Endodermal cell (in vitro differentiated cells): ENCODE measurements at regions not wholly inside any gene's neighbourhood (a gene's known extent, or its start where the extent isn't known, plus 50 kb on each side); places are given as distances from the start of the nearest gene placed in this dataset.

Experiments used
- DNase-seq: peaks from one replicate; pipeline ENCODE4 v3.0.0-alpha.2; 2017
- H3K27ac ChIP-seq: 2 replicates; pipeline ENCODE4 v1.5.1; 2013; ENCODE audit warnings: mild to moderate bottlenecking, low read depth, low read length, moderate library complexity
- H3K27me3 ChIP-seq: 2 replicates; pipeline ENCODE4 v1.6.1; 2013; ENCODE audit warnings: mild to moderate bottlenecking, low read length, moderate library complexity; ENCODE audit not compliant: insufficient read depth, control insufficient read depth, poor library complexity, severe bottlenecking
- H3K36me3 ChIP-seq: 2 replicates; pipeline ENCODE4 v1.7.0; 2013; ENCODE audit warnings: mild to moderate bottlenecking, low read length, moderate library complexity; ENCODE audit not compliant: control insufficient read depth, insufficient read depth
- H3K4me1 ChIP-seq: one replicate; pipeline ENCODE4 v1.7.0; 2013; ENCODE audit warnings: low read length; ENCODE audit not compliant: control insufficient read depth, insufficient read depth
- H3K4me3 ChIP-seq: 2 replicates; pipeline ENCODE4 v1.5.1; 2013; ENCODE audit warnings: mild to moderate bottlenecking, low read length, moderate library complexity
- H3K9ac ChIP-seq: 2 replicates; pipeline ENCODE4 v1.6.1; 2013; ENCODE audit warnings: mild to moderate bottlenecking, low read length, moderate library complexity; ENCODE audit not compliant: poor library complexity, severe bottlenecking; ENCODE audit errors: extremely low read depth
- H3K9me3 ChIP-seq: 2 replicates; pipeline ENCODE4 v1.6.1; 2013; ENCODE audit warnings: mild to moderate bottlenecking, low read length, moderate library complexity; ENCODE audit not compliant: control insufficient read depth
- H3K27ac Mint-ChIP-seq: 2 replicates; pipeline ENCODE4 v1.8.0; 2020; ENCODE audit warnings: mixed read lengths
- H3K27me3 Mint-ChIP-seq: 2 replicates; pipeline ENCODE4 v1.8.0; 2021; ENCODE audit warnings: mild to moderate bottlenecking, mixed read lengths; ENCODE audit not compliant: insufficient read depth
- H3K36me3 Mint-ChIP-seq: 2 replicates; pipeline ENCODE4 v1.8.0; 2020; ENCODE audit warnings: low read depth, mixed read lengths
- H3K4me1 Mint-ChIP-seq: 2 replicates; pipeline ENCODE4 v1.8.0; 2020; ENCODE audit warnings: mixed read lengths
- H3K4me3 Mint-ChIP-seq: 2 replicates; pipeline ENCODE4 v1.8.0; 2020; ENCODE audit warnings: mild to moderate bottlenecking, moderate library complexity, mixed read lengths
- H3K9me3 Mint-ChIP-seq: 2 replicates; pipeline ENCODE4 v1.8.0; 2020; ENCODE audit warnings: mild to moderate bottlenecking, mixed read lengths
- WGBS, 2 experiments: methylation state at CpG; one replicate each; pipeline versions ENCODE4 v1.1.5 to v1.1.7; 2013; ENCODE audit warnings: missing lambda C conversion rate in 2 of 2, mixed read lengths in 1 of 2; ENCODE audit not compliant: insufficient coverage in 1 of 2, insufficient read length in 1 of 2; 5-methylcytosine and 5-hydroxymethylcytosine counted together
- TF ChIP-seq, protein P1 (sequence below): fragments of 200-600 bp; sonication (generic); conservative IDR thresholded peaks from 2 replicates; pipeline ENCODE4 v1.5.0; 2021; ENCODE audit warnings: antibody characterized with exemption, mild to moderate bottlenecking

DNA sequence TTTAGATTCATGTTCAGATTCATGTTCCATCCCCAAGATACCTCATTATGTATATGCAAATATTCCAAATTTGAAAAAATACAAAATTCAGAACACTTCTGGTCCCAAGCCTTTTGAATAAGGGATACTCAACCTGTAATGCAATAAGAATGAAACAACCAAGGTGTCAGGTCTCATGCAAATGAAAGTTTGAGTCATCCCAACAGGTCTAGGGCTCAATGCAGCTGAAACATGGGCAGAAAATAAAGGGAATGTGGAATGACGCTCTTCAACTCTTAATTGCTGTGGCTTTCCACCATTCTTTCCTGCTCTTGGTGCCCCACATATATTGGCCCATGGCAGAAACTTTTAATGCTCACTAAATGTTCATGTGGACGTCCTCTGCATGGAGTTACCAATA lies 107.3 kb upstream of the DAPK1 start:
- Histone ChIP-seq H3K4me1 (peaks cover 1% of the 10 kb centered on the region), H3K9me3 (peaks cover 19% of the 10 kb centered on the region), H3K36me3 (no peaks in the 10 kb centered on the region), H3K9ac (no peak overlapping the region), H3K27ac (no peak overlapping the region), H3K27me3 (no peaks in the 10 kb centered on the region), H3K4me3 (no peak overlapping the region)
- H3K4me3 Mint-ChIP-seq = no peak overlapping the region
- peaks cover 10% of the 10 kb centered on the region for H3K36me3 Mint-ChIP-seq
- peaks cover 12% of the 10 kb centered on the region for H3K9me3 Mint-ChIP-seq
- 63 to 100% methylated on average over 1 to 2 of the region's 2 CpGs for WGBS, 2 experiments
- peaks cover 14% of the 10 kb centered on the region for H3K4me1 Mint-ChIP-seq
- no peak for DNase-seq
- H3K27ac Mint-ChIP-seq = no peak overlapping the region
- no peaks in the 10 kb centered on the region for H3K27me3 Mint-ChIP-seq
- TF ChIP-seq, protein P1, sequence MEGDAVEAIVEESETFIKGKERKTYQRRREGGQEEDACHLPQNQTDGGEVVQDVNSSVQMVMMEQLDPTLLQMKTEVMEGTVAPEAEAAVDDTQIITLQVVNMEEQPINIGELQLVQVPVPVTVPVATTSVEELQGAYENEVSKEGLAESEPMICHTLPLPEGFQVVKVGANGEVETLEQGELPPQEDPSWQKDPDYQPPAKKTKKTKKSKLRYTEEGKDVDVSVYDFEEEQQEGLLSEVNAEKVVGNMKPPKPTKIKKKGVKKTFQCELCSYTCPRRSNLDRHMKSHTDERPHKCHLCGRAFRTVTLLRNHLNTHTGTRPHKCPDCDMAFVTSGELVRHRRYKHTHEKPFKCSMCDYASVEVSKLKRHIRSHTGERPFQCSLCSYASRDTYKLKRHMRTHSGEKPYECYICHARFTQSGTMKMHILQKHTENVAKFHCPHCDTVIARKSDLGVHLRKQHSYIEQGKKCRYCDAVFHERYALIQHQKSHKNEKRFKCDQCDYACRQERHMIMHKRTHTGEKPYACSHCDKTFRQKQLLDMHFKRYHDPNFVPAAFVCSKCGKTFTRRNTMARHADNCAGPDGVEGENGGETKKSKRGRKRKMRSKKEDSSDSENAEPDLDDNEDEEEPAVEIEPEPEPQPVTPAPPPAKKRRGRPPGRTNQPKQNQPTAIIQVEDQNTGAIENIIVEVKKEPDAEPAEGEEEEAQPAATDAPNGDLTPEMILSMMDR = no peak

DNA sequence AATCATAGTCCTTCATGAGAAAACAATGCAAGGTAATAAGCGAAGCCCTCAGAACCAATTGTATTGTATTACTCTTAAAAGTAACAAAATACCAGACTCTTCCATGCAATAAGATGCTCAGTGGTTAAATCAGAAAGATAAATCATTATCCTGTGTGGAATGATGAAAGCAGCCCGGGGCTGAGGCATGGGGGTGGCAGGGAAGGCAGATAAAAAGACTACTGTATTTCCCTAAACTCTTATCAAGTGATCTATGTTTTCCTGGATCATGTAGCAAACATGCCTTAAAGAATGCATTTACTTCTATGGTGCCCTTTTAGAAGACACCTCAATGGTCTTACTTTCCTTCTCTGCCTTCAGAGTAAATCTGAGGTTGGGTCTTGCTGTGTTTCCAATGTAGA lies 105.6 kb upstream of the DAPK1 start:
- WGBS, 2 experiments = 92% methylated on average over 2 of the region's 2 CpGs; no CpG with 5 or more reads in 1 of the 2 experiments
- Mint-ChIP-seq H3K4me1 (peaks cover 20% of the 10 kb centered on the region), H3K27me3 (no peaks in the 10 kb centered on the region), H3K9me3 (peaks cover 12% of the 10 kb centered on the region), H3K4me3 (no peak overlapping the region), H3K36me3 (peaks cover 10% of the 10 kb centered on the region), H3K27ac (no peak overlapping the region)
- H3K9ac ChIP-seq = no peak overlapping the region
- H3K27me3 ChIP-seq = no peaks in the 10 kb centered on the region
- TF ChIP-seq, protein P1 = no peak
- peaks cover 6% of the 10 kb centered on the region for H3K4me1 ChIP-seq
- H3K27ac ChIP-seq = no peak overlapping the region
- H3K4me3 ChIP-seq = no peak overlapping the region
- H3K9me3 ChIP-seq = peaks cover 19% of the 10 kb centered on the region
- H3K36me3 ChIP-seq = no peaks in the 10 kb centered on the region
- no peak for DNase-seq

DNA sequence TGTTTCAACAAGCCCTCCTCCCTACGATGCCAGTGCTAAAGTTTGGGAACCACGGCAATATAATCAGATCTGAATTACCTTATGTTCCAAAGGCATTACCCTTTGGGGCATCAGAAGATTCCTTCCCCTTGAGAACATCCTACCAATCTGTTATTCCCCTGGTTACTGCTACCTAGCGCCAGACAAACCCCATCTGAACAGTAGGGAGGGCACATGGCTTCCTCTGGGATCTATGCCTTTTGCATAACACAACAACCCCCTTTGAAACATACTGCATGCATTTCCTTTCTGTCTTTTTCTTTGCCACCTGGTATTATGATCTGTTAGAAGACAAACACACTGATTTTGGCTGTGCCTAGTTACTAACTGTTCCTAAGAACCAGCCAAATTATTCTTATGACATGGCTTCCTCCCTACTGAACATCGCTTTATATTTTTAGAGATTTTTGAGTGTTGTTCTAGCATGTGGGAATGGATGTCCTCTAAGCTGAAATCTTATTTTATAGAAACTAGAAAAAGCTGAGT lies 103.9 kb upstream of the DAPK1 start:
- Histone ChIP-seq H3K36me3 (no peaks in the 10 kb centered on the region), H3K9me3 (peaks cover 19% of the 10 kb centered on the region), H3K4me1 (peaks cover 6% of the 10 kb centered on the region), H3K27ac (no peak overlapping the region), H3K4me3 (no peak overlapping the region), H3K27me3 (no peaks in the 10 kb centered on the region), H3K9ac (no peak overlapping the region)
- Mint-ChIP-seq H3K4me3 (no peak overlapping the region), H3K27me3 (no peaks in the 10 kb centered on the region), H3K36me3 (peaks cover 10% of the 10 kb centered on the region), H3K27ac (no peak overlapping the region), H3K9me3 (peaks cover 12% of the 10 kb centered on the region), H3K4me1 (peaks cover 15% of the 10 kb centered on the region)
- TF ChIP-seq, protein P1 = no peak
- no peak for DNase-seq
- whole genome bisulfite sequencing, 2 experiments = 93 to 100% methylated on average over 3 to 4 of the region's 4 CpGs
